GM23248 (cell line): ENCODE measurements at regions not wholly inside any gene's neighbourhood (a gene's known extent, or its start where the extent isn't known, plus 50 kb on each side); places are given as distances from the start of the nearest gene placed in this dataset.

Experiments
- DNase-seq: peaks from one replicate; pipeline ENCODE4 v3.0.0-alpha.2; 2015
- H2AFZ ChIP-seq: fragments of 200-600 bp; sonication (generic); 2 replicates; pipeline ENCODE4 v1.6.1; 2016; ENCODE audit warnings: antibody characterized with exemption
- H3F3A ChIP-seq: fragments of 200-600 bp; sonication (generic); 2 replicates; pipeline ENCODE4 v1.6.1; 2016; ENCODE audit warnings: mild to moderate bottlenecking, antibody characterized with exemption, mixed run types; ENCODE audit not compliant: insufficient read depth
- H3K27ac ChIP-seq: fragments of 200-600 bp; sonication (generic); 2 replicates; pipeline ENCODE4 v1.5.1; 2016; ENCODE audit warnings: mild to moderate bottlenecking
- H3K27me3 ChIP-seq: fragments of 200-600 bp; sonication (generic); replicated peaks from 2 replicates; pipeline ENCODE4 v1.6.1; 2016; ENCODE audit warnings: mild to moderate bottlenecking; ENCODE audit not compliant: insufficient read depth
- H3K36me3 ChIP-seq: fragments of 200-600 bp; sonication (generic); 2 replicates; pipeline ENCODE4 v1.6.1; 2016; ENCODE audit warnings: low read depth, mild to moderate bottlenecking
- H3K4me1 ChIP-seq: fragments of 200-600 bp; sonication (generic); 2 replicates; pipeline ENCODE4 v1.6.1; 2016; ENCODE audit warnings: mild to moderate bottlenecking; ENCODE audit not compliant: insufficient read depth
- H3K4me2 ChIP-seq: fragments of 200-600 bp; sonication (generic); one replicate; pipeline ENCODE4 v1.6.1; 2016; ENCODE audit warnings: mild to moderate bottlenecking; ENCODE audit not compliant: unreplicated experiment
- H3K4me3 ChIP-seq: fragments of 200-600 bp; sonication (generic); 2 replicates; pipeline ENCODE4 v1.5.1; 2016; ENCODE audit warnings: mild to moderate bottlenecking
- H3K79me2 ChIP-seq: fragments of 200-600 bp; sonication (generic); 2 replicates; pipeline ENCODE4 v1.6.1; 2016; ENCODE audit warnings: mild to moderate bottlenecking; ENCODE audit not compliant: insufficient read depth
- H3K9ac ChIP-seq: fragments of 200-600 bp; sonication (generic); 2 replicates; pipeline ENCODE4 v1.6.1; 2016; ENCODE audit warnings: mild to moderate bottlenecking
- H3K9me2 ChIP-seq: fragments of 200-600 bp; sonication (generic); 2 replicates; pipeline ENCODE4 v1.6.1; 2016; ENCODE audit warnings: mixed run types, mild to moderate bottlenecking, moderate library complexity; ENCODE audit not compliant: insufficient read depth
- H3K9me3 ChIP-seq: fragments of 200-600 bp; sonication (generic); one replicate; pipeline ENCODE4 v1.6.1; 2017; ENCODE audit warnings: low read depth
- H4K20me1 ChIP-seq: fragments of 200-600 bp; sonication (generic); 2 replicates; pipeline ENCODE4 v1.6.0; 2016; ENCODE audit not compliant: insufficient read depth
- EZH2 ChIP-seq: fragments of 200-600 bp; sonication (generic); IDR thresholded peaks from 2 replicates; pipeline ENCODE4 v1.6.1; 2018; ENCODE audit warnings: antibody characterized with exemption, mild to moderate bottlenecking; ENCODE audit not compliant: insufficient read depth, poor library complexity, severe bottlenecking
- EZH2phosphoT487 ChIP-seq: fragments of 200-600 bp; sonication (generic); IDR thresholded peaks from 2 replicates; pipeline ENCODE4 v1.6.1; 2018; ENCODE audit warnings: antibody characterized with exemption, moderate library complexity, mild to moderate bottlenecking, low read depth; ENCODE audit not compliant: insufficient read depth
- WGBS, 2 experiments: methylation state at CpG; one replicate each; pipeline ENCODE4 v1.1.6; 2015 to 2017; ENCODE audit warnings: low lambda C conversion rate in 2 of 2, low coverage in 1 of 2; ENCODE audit errors: missing lambda C conversion rate in 2 of 2; 5-methylcytosine and 5-hydroxymethylcytosine counted together
- in situ Hi-C: fragments of 300-500 bp; cut with MboI; formaldehyde crosslinking; loops from 2 replicates; pipeline ENCODE4 v1.15.0; 2020

DNA sequence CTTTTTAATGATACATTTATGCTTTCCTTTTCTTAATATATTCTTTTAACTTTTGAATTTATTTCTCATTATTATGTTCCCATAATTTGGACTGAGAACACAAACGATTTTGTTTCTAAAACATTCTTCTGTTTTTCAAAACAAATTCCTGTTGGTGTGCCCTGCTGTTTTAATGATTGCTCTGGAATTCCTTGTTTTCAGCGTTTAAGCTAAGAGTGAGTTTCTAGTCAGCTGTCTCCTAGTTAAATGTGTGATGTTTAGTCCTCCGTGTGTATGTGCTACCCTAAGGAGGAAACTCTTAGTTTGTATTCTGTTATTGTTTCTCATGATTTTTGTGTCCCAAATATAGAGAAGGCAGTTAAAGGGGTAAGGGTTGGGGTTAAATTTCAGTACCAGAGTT, 306.1 kb upstream of the RGS17 start:
- Histone ChIP-seq H3K4me1 (no peaks in the 10 kb centered on the region), H3K4me2 (no peak overlapping the region), H3K9ac (no peak overlapping the region), H4K20me1 (no peaks in the 10 kb centered on the region), H3K27me3 (no peaks in the 10 kb centered on the region), H3K36me3 (no peaks in the 10 kb centered on the region), H3K9me3 (no peaks in the 10 kb centered on the region), H2AFZ (no peak overlapping the region), H3K27ac (no peak overlapping the region), H3K9me2 (no peaks in the 10 kb centered on the region), H3K4me3 (no peak overlapping the region), H3K79me2 (no peaks in the 10 kb centered on the region), H3F3A (no peaks in the 10 kb centered on the region)
- WGBS, 2 experiments: 3 to 5% methylated on average over 3 of the region's 3 CpGs
- no peak for DNase-seq
- in situ Hi-C loops: no loop called here
- TF ChIP-seq EZH2: no peak
- no peak for TF ChIP-seq EZH2phosphoT487

DNA sequence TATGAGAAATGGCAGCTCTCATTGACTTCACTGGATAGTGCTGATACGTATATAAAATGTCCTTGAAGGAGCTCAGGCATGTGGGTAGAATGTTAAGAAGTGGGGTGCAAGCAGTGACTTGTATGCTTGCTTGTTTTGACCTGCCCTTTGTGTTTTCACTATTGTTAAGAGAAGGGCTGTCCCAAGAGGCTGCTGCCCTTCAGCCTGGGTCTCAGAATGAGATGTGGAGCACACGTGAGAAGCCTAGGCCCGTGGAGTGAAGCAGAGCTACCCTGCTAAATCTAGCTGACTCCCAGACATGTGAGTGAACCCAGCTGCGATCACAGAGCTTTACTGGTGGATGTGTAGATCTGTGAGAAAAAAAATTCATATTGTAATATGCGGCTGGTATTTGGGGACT, 305.3 kb upstream of the RGS17 start:
- 22 to 23% methylated on average over 5 of the region's 5 CpGs for WGBS, 2 experiments
- Histone ChIP-seq H3K4me2 (no peak overlapping the region), H2AFZ (no peak overlapping the region), H3K9me3 (no peaks in the 10 kb centered on the region), H3K9me2 (no peaks in the 10 kb centered on the region), H3K79me2 (no peaks in the 10 kb centered on the region), H3K36me3 (no peaks in the 10 kb centered on the region), H4K20me1 (no peaks in the 10 kb centered on the region), H3K9ac (no peak overlapping the region), H3F3A (no peaks in the 10 kb centered on the region), H3K27ac (no peak overlapping the region), H3K4me3 (no peak overlapping the region), H3K4me1 (no peaks in the 10 kb centered on the region), H3K27me3 (no peaks in the 10 kb centered on the region)
- TF ChIP-seq EZH2phosphoT487: no peak
- TF ChIP-seq EZH2: no peak
- in situ Hi-C loops: no loop called here
- no peak for DNase-seq

DNA sequence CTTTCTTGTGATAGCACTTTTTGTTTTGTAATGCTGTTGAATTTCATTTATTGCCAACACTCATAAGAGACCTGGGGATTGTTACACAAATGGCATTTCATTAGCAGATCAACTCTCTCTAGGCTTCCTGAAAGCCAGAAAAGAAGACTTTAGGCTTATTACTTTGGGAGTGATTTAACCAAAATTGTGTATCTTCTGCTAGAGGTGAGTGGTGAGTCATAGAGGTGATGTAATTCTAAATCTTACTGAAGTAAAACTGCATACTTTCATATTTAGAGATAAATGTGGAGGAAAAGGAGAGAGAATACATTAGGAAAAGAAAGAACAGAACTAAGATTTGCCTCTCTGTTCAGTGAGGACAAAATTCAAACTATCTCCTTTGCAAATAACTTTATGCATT, 304.7 kb upstream of the RGS17 start:
- in situ Hi-C loops: no loop called here
- no peaks in the 10 kb centered on the region for H3K9me3 ChIP-seq
- H3K27me3 ChIP-seq: no peaks in the 10 kb centered on the region
- H3F3A ChIP-seq: no peaks in the 10 kb centered on the region
- H3K9ac ChIP-seq: no peak overlapping the region
- H3K79me2 ChIP-seq: no peaks in the 10 kb centered on the region
- DNase-seq: no peak
- no peak overlapping the region for H2AFZ ChIP-seq
- no peak overlapping the region for H3K4me2 ChIP-seq
- H3K4me3 ChIP-seq: no peak overlapping the region
- H3K4me1 ChIP-seq: no peaks in the 10 kb centered on the region
- H3K9me2 ChIP-seq: no peaks in the 10 kb centered on the region
- H3K36me3 ChIP-seq: no peaks in the 10 kb centered on the region
- no peak overlapping the region for H3K27ac ChIP-seq
- TF ChIP-seq EZH2phosphoT487 (no peak), EZH2 (no peak)
- H4K20me1 ChIP-seq: no peaks in the 10 kb centered on the region

DNA sequence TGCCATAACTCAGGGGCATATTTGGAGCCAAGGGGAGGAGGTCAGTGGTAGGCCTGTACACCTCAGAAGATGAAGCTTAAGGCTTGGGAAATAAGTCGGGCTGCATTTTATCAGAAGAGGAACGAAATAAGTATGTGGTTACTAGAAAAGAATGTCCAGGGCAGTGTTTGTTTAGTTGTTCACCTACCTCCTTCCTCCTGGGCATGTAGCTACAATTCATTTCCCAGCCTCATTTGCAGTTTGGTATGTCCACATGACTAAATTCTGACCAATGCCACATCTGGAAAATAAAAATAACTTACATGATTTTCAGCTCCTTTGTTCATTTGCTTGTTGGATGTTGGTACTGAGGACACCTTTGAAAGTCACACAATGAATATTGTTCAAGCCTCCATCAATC, 294.5 kb upstream of the RGS17 start:
- H3K4me1 ChIP-seq: no peaks in the 10 kb centered on the region
- TF ChIP-seq EZH2phosphoT487 (no peak), EZH2 (no peak)
- H3F3A ChIP-seq: no peaks in the 10 kb centered on the region
- no peaks in the 10 kb centered on the region for H3K27me3 ChIP-seq
- H3K79me2 ChIP-seq: no peaks in the 10 kb centered on the region
- in situ Hi-C loops: no loop called here
- H3K4me2 ChIP-seq: no peak overlapping the region
- no peaks in the 10 kb centered on the region for H3K36me3 ChIP-seq
- H2AFZ ChIP-seq: no peak overlapping the region
- H3K9me2 ChIP-seq: no peaks in the 10 kb centered on the region
- no peaks in the 10 kb centered on the region for H3K9me3 ChIP-seq
- H3K27ac ChIP-seq: no peak overlapping the region
- no peak for DNase-seq
- WGBS, 2 experiments: 19 to 23% methylated on average over 2 of the region's 2 CpGs
- H4K20me1 ChIP-seq: no peaks in the 10 kb centered on the region
- no peak overlapping the region for H3K4me3 ChIP-seq
- H3K9ac ChIP-seq: no peak overlapping the region

DNA sequence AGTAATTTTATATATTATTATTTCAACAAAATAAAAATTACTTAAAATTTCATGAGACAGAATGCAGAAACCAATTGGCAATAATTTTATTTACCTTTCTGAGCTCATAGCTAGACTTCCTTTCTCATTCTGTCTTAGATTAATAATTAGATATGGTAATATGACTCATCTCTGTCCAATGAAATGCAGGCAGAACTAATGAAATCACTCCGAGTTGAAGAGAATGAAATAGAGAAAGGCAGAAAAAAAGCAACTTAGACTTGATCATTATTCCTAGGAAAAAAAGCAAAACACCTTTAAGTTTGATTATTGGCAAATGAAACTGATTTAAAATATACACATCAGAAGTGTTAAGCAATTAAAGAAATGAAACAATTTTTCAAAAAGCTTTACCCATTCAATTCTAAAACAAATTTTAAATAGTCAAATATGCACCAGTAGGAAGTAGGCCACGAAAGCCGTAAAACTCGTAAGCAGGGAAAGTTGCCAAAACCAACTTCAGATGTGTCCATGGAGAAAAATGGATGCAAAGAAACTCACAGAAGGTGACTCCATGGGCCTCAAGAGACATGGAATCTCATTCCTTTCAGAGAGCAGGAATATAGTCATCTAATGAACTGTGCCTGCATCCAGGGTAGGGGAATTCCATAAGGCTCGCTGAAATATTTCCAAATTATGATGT, 293.8 kb upstream of the RGS17 start:
- Histone ChIP-seq H3K9me2 (no peaks in the 10 kb centered on the region), H3K79me2 (no peaks in the 10 kb centered on the region), H3F3A (no peaks in the 10 kb centered on the region), H3K4me3 (no peak overlapping the region), H3K4me2 (no peak overlapping the region), H4K20me1 (no peaks in the 10 kb centered on the region), H3K4me1 (no peaks in the 10 kb centered on the region), H3K9me3 (no peaks in the 10 kb centered on the region), H2AFZ (no peak overlapping the region), H3K9ac (no peak overlapping the region), H3K27ac (no peak overlapping the region), H3K27me3 (no peaks in the 10 kb centered on the region), H3K36me3 (no peaks in the 10 kb centered on the region)
- no peak for TF ChIP-seq EZH2
- no peak for TF ChIP-seq EZH2phosphoT487
- 36 to 45% methylated on average over 5 of the region's 5 CpGs for WGBS, 2 experiments
- in situ Hi-C loops: no loop called here
- DNase-seq: no peak
